ENCODE measurements at regions not wholly inside any gene's neighbourhood (a gene's known extent, or its start where the extent isn't known, plus 50 kb on each side); places are given as distances from the start of the nearest gene placed in this dataset.
A peak's percentile ranks its signal among the peaks of the same experiment; 100 is the strongest.

GRCh38 chr5:125125031-125125823 is 378.8 kb upstream of the ZNF608 start:
- DNase-seq = no peak
- H3K27ac Mint-ChIP-seq = no peak overlapping the region; the same call in 1 of the 2 replicates
- TF ChIP-seq, protein P1, sequence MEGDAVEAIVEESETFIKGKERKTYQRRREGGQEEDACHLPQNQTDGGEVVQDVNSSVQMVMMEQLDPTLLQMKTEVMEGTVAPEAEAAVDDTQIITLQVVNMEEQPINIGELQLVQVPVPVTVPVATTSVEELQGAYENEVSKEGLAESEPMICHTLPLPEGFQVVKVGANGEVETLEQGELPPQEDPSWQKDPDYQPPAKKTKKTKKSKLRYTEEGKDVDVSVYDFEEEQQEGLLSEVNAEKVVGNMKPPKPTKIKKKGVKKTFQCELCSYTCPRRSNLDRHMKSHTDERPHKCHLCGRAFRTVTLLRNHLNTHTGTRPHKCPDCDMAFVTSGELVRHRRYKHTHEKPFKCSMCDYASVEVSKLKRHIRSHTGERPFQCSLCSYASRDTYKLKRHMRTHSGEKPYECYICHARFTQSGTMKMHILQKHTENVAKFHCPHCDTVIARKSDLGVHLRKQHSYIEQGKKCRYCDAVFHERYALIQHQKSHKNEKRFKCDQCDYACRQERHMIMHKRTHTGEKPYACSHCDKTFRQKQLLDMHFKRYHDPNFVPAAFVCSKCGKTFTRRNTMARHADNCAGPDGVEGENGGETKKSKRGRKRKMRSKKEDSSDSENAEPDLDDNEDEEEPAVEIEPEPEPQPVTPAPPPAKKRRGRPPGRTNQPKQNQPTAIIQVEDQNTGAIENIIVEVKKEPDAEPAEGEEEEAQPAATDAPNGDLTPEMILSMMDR (IDR thresholded peaks at IDR 0.05) = no peak
- H3K4me1 Mint-ChIP-seq (ENCODE audit: low read depth) = peaks cover 19% of the 10 kb centered on the region
- no peaks in the 10 kb centered on the region for H3K9me3 Mint-ChIP-seq
- peak overlapping the region; percentile 30 for H3K4me3 Mint-ChIP-seq
- H3K27me3 Mint-ChIP-seq (ENCODE audit: insufficient read depth) = peaks cover 2% of the 10 kb centered on the region; the same call in 1 of the 2 replicates
- H3K36me3 Mint-ChIP-seq (ENCODE audit: low read depth) = no peaks in the 10 kb centered on the region

- DNase-seq = no peak
- TF ChIP-seq, protein P1 (IDR thresholded peaks at IDR 0.05) = no peak
- no peak overlapping the region for H3K4me3 Mint-ChIP-seq
- H3K27me3 Mint-ChIP-seq (ENCODE audit: insufficient read depth) = peaks cover 2% of the 10 kb centered on the region; the same call in 1 of the 2 replicates
- no peaks in the 10 kb centered on the region for H3K36me3 Mint-ChIP-seq (ENCODE audit: low read depth)
- H3K9me3 Mint-ChIP-seq = no peaks in the 10 kb centered on the region
- peaks cover 19% of the 10 kb centered on the region for H3K4me1 Mint-ChIP-seq (ENCODE audit: low read depth)
- no peak overlapping the region for H3K27ac Mint-ChIP-seq
These were observed 379.6 kb upstream of the ZNF608 start for GRCh38 chr5:125126050-125126449.

DNA sequence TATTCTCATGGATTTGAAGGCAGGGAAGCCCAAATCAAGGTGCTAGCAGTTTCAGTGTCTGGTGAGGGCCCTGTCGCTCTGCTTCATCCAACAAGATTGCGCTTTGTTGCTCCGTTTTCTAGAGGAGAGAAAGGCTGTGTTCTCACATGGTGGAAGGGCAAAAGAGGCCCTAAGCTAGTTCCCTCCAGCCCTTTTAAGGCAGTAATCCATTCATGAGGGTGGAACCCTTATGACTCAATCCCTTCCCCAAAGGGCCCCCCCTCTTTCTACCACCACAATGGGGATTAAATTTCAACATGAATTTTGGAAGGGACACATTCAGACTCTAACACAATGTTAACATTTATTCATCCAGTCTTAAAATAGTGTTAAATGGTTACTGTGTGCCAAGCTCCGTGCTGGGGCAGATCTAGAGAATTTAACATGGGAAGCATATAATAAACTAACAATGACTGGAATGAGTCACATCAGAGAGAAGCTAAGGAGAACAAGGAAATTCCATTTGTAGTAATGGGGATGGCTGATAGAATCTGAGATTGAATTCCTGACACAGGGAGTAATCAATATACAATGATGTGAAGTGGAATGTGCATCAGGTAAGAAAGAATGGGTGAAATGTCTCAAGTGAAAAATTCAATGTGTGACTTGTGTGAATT is 382.8 kb upstream of the ZNF608 start:
- TF ChIP-seq, protein P1 (IDR thresholded peaks at IDR 0.05) = no peak
- H3K27me3 Mint-ChIP-seq (ENCODE audit: insufficient read depth) = peaks cover 2% of the 10 kb centered on the region; the same call in 1 of the 2 replicates
- no peak for DNase-seq
- no peak overlapping the region for H3K4me3 Mint-ChIP-seq
- H3K4me1 Mint-ChIP-seq (ENCODE audit: low read depth) = peaks cover 21% of the 10 kb centered on the region
- H3K36me3 Mint-ChIP-seq (ENCODE audit: low read depth) = peaks cover 4% of the 10 kb centered on the region; the same call in 1 of the 2 replicates
- no peak overlapping the region; the same call in 1 of the 2 replicates for H3K27ac Mint-ChIP-seq
- no peaks in the 10 kb centered on the region for H3K9me3 Mint-ChIP-seq

- Mint-ChIP-seq H3K4me3 (no peak overlapping the region), H3K36me3 (ENCODE audit: low read depth) (peaks cover 4% of the 10 kb centered on the region; the same call in 1 of the 2 replicates), H3K4me1 (ENCODE audit: low read depth) (peaks cover 27% of the 10 kb centered on the region), H3K9me3 (no peaks in the 10 kb centered on the region), H3K27me3 (ENCODE audit: insufficient read depth) (peaks cover 2% of the 10 kb centered on the region; the same call in 1 of the 2 replicates), H3K27ac (no peak overlapping the region)
- TF ChIP-seq, protein P1 (IDR thresholded peaks at IDR 0.05) = no peak
- no peak for DNase-seq
These were observed 384.2 kb upstream of the ZNF608 start for GRCh38 chr5:125130591-125130990.

DNA sequence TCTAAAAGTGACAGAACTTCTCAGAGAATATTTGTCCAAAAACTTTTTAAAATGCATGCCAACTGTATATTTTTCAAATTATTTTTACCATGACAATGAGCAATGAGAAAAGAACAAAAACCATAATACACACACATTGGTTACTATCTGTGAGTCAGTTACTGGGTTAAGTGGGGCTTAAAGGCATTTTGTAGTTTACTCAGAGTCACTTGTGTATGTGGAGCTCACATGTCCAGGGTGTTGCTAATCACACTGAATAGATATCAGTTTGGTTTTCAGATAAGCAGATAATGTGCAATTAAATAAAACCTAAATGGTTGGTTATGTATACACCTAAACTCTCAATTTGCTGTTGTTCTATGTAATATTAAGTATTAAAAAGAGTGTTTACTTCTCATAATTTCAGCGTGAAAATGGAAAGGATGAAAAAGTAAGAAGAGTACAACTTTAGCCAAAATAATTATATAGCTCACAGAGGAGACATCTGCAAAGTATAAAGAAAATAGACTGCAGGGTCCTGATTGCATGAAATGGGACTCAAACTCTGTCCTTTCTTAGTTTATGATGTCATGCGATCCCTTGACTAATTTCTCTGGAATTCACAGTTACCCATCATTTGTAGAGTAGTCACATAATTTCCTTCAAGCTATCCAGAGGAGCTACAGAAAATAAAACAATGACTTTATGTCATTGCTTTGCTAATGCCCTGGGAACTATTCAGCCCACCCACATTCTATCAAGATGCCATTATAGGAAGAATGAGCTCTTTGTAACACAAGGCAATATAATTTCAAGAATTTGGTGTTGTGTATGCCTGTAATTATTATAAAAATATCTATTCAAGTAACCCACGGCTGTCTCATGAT is 388.0 kb upstream of the ZNF608 start:
- H3K4me3 Mint-ChIP-seq = no peak overlapping the region
- H3K36me3 Mint-ChIP-seq (ENCODE audit: low read depth) = peaks cover 8% of the 10 kb centered on the region
- peak; percentile 74 for DNase-seq
- TF ChIP-seq, protein P1 (IDR thresholded peaks at IDR 0.05) = no peak
- H3K9me3 Mint-ChIP-seq = no peaks in the 10 kb centered on the region
- H3K27ac Mint-ChIP-seq = peak overlapping the region; percentile 79
- peaks cover 20% of the 10 kb centered on the region for H3K4me1 Mint-ChIP-seq (ENCODE audit: low read depth)
- no peaks in the 10 kb centered on the region for H3K27me3 Mint-ChIP-seq (ENCODE audit: insufficient read depth)

Measured in HFFc6 (cell line).